GM18858 (cell line): ENCODE measurements at regions not wholly inside any gene's neighbourhood (a gene's known extent, or its start where the extent isn't known, plus 50 kb on each side); places are given as distances from the start of the nearest gene placed in this dataset.

Experiments
- ATAC-seq: cut with Tn5 transposase; IDR thresholded peaks from one replicate; pipeline ENCODE4 v1.9.1; 2021; ENCODE audit not compliant: unreplicated experiment

- no peak for ATAC-seq
These were observed 266.8 kb downstream of the MAT2B start for GRCh38 chr5:163772241-163772640.

- ATAC-seq: no peak
These were observed 267.2 kb downstream of the MAT2B start for GRCh38 chr5:163772644-163773043.

DNA sequence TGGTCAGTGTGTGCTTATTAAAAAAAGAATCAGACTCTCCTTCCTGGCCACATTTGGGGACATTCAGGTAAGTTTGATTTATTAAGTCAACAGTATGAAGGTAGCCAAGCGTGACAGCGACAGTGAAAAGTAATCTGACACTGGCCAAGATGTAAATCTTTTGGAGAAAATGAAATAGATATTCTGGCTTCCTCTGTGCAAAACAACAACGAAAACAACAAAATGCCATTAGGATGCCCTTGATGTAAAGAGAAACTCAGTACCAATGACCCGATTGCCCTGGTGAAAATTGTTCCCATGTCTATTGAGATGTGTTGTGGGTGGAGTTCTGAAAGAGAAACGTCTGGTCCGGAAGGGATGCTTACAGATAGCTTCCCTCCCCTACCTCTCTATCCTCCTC, 267.8 kb downstream of the MAT2B start:
- no peak for ATAC-seq

- ATAC-seq: no peak
These were observed 284.5 kb downstream of the MAT2B start for GRCh38 chr5:163789870-163790269.

- ATAC-seq: no peak
These were observed 285.1 kb downstream of the MAT2B start for GRCh38 chr5:163790497-163790896.

DNA sequence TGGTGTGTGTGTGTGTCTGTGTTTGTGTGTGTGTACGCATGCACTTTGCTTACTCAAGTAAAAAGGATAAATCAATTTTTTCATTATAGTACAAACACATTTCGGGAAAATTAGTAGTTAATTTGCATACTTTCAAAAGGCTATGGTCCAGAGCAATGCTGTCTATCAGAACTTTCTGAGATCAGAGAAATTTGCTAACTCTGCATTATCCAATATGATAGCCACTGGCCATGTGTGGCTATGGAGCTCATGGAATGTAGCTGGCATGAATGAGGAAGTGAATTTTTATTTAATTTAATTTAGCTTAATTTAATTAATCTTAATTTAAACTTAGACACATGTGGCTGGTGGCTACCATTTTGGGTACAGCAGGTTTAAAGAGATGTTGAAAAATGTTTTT, 289.6 kb downstream of the MAT2B start:
- ATAC-seq: no peak

DNA sequence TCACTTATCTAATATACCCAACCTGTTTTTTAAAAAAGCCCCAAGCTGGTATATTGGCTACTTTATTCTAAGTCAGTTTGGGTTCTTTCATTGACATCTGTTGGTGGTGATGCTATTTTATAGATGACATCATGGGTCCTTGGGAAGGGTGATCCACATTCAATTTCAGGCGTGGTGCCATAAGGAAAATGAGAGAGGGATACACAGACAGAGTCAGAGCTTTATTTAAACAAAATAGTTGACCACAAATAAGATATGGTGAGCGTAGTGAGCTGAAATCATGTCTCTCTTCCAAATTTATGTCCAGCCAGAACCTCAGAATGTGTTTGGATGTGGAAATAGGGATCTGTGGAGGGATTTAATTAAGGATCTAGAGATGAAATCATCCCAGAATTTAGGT, 302.4 kb downstream of the MAT2B start:
- ATAC-seq: no peak

DNA sequence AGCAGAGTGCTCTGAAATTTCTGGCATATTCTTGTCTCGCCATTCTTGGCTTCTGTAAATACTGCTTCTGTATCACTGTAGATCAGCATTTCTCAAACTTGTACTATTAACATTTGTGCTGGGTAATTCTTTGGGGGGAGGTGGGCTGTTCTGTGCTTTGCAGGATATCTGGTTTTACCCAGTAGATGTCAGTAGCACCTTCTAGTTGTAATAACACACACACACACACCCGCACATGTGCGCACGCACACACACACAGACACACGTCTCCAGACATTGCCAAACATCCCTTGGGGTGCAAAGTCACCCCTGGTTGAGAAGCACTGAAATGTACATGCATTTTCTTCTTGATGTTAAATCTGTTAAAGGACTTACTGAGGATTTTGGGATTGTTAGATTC, 304.1 kb downstream of the MAT2B start:
- no peak for ATAC-seq

DNA sequence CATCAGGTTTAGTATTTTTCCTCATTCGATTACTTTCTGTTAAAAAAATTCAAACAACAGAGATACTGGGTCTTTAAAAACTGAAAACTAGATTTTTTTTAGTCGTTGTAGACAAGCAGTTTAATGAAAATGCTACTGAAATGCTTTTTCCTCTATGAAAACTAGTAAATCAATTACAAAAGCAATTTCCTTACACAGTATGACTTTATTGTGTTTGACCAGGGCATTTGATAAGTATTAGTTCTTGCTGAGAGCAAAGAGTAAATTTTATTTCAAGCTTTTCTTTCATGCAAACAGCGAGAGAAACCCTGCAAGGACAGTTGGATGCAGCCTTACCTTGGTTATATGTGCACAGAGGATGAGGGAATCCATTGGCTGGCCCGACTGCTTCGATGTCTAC, 308.5 kb downstream of the MAT2B start:
- no peak for ATAC-seq

GRCh38 chr5:163815240-163815791, 309.9 kb downstream of the MAT2B start:
- ATAC-seq: no peak

GRCh38 chr5:163821142-163821541, 315.7 kb downstream of the MAT2B start:
- ATAC-seq: no peak

GRCh38 chr5:163822548-163822947, 317.1 kb downstream of the MAT2B start:
- no peak for ATAC-seq

GRCh38 chr5:163825661-163826060, 320.2 kb downstream of the MAT2B start:
- no peak for ATAC-seq

DNA sequence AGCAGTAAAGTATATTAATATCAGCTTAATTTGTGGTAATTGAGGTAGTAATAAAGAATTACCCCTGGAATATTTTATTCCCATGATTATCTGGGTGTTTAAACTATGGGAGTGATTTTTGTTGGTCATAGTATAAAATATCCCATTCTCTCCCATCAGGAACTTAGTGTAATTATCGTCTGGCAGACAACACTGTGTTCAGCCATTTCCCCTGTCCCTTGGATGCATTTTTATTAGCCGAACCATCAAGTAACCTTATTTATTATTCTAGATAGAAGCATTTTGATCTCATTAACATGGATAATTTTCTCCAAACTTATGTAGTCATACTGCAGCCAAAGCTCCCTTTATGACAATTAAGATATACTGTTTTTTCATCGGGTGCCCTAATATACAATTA, 320.8 kb downstream of the MAT2B start:
- ATAC-seq: no peak

- no peak for ATAC-seq
These were observed 326.7 kb downstream of the MAT2B start for GRCh38 chr5:163832155-163832554.

DNA sequence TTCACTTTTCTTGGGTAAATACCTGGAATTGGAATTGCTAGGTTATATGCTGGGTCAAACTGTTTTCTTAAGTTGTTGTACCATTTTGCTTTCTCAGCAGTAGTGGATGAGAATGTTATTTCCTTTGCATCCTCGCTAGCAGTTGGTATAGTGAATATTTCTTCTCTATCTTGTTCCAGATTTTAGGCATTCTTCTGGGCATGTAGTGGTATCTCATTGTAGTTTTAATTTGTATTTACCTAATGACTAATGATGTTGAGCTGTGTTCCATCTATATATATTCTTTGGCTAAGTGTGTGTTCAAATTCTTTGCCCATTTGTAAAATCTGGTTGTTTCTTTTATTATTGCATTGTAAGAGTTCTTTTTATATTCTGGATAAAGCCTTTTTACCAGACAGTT, 333.3 kb downstream of the MAT2B start:
- ATAC-seq: no peak

DNA sequence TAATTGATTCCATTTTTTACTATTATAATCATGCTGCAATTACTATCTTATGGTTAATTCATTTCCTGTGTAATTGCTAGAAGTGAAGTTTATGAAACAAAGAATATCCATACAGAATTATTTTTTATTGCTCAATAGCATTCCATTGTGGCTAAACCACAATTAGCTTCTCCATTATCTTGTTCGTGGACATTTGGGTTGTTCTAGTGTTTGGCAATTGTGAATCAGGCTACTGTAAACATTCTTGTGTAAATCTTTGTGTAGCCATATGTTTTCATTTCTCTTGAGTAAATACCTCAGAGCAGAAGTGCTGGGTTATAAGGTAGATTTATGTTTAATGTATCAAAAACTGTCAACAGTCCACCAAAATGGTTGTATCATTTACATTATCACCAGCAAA, 341.1 kb downstream of the MAT2B start:
- no peak for ATAC-seq

- no peak for ATAC-seq
These were observed 350.3 kb downstream of the MAT2B start for GRCh38 chr5:163855754-163856153.

- ATAC-seq: no peak
These were observed 356.3 kb downstream of the MAT2B start for GRCh38 chr5:163861670-163862069.

GRCh38 chr5:163867324-163867723, 361.9 kb downstream of the MAT2B start:
- no peak for ATAC-seq

GRCh38 chr5:163867738-163868137, 362.3 kb downstream of the MAT2B start:
- ATAC-seq: no peak

DNA sequence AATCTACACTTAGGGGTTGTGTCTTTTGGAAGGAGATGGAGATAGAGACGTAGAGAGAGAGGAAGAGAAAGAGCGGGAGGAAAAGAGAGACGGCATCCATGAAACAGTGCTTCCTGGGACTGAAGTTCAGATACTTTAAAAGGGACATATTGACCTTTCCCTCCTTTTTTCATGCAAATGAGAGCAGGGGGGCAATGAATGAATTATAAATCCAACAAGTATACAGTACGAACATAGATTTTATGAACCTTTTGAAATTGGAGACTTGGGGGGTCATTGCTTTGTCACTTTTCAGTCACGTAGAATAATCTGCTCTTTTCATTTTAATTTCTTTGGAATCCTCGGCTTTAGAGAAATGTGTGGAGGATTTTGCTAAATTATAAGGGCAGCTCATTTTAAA, 364.2 kb downstream of the MAT2B start:
- ATAC-seq: no peak

GRCh38 chr5:163870441-163870840, 365.0 kb downstream of the MAT2B start:
- no peak for ATAC-seq

DNA sequence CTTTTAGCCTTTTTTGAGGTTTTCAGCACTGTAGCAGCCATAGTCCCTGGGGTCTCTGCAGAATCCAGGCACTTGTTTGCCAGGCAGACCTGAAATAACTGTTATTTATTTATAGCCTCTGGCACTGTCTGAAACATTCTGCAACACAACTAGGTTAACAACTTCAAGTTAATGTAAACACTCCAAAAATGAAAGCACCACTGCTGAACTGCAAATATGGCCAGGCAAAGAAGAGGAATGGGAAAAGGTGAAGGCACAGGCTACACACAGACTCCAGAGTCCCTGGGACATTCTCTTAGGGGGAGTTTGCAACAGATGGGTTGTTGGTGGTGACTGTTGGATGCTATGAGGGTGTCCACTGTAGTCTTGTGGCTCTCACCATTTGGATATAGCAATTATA, 369.0 kb downstream of the MAT2B start:
- ATAC-seq: no peak
